Endothelial cell of umbilical vein (primary cell): ENCODE measurements at regions not wholly inside any gene's neighbourhood (a gene's known extent, or its start where the extent isn't known, plus 50 kb on each side); places are given as distances from the start of the nearest gene placed in this dataset.

ENCODE experiments used
- POLR2A ChIP-seq: IDR thresholded peaks from 2 replicates; pipeline ENCODE4 v1.6.1; 2012; ENCODE audit warnings: low read depth, mild to moderate bottlenecking, control low read depth, low read length
- POLR2AphosphoS5 ChIP-seq: IDR thresholded peaks from 2 replicates; pipeline ENCODE4 v1.6.1; 2012; ENCODE audit warnings: low read depth, mild to moderate bottlenecking, control low read depth, low read length, moderate library complexity; ENCODE audit not compliant: insufficient read depth
- TF ChIP-seq, protein P1 (sequence below), 2 donors: IDR thresholded peaks; 1 replicate in 1 of 2; 2 replicates in 1 of 2; pipeline ENCODE4 v1.5.1; 2011; ENCODE audit warnings: low read length in 2 of 2, mild to moderate bottlenecking in 2 of 2, moderate library complexity in 2 of 2, control low read depth in 1 of 2, inconsistent platforms in 1 of 2, low read depth in 1 of 2; ENCODE audit not compliant: insufficient read depth in 1 of 2; ENCODE audit errors: extremely low read depth in 1 of 2

DNA sequence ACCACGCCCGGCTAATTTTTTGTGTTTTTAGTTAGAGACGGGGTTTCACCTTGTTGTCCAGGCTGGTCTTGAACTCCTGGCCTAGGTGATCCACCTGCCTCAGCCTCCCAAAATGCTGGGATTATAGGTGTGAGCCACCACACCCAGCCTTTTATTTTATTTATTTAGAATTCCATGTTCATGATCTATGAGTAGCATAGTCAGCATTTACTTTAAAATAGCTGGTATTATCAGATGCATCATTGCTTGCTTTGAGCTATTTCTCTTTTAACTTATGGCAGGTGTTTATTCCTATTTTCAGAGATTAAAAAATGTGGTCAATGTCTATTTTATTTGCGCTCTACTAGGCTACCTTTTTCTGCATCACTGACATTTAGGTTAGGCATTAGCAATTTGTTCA is 152.0 kb downstream of the UTRN start:
- TF ChIP-seq, protein P1, sequence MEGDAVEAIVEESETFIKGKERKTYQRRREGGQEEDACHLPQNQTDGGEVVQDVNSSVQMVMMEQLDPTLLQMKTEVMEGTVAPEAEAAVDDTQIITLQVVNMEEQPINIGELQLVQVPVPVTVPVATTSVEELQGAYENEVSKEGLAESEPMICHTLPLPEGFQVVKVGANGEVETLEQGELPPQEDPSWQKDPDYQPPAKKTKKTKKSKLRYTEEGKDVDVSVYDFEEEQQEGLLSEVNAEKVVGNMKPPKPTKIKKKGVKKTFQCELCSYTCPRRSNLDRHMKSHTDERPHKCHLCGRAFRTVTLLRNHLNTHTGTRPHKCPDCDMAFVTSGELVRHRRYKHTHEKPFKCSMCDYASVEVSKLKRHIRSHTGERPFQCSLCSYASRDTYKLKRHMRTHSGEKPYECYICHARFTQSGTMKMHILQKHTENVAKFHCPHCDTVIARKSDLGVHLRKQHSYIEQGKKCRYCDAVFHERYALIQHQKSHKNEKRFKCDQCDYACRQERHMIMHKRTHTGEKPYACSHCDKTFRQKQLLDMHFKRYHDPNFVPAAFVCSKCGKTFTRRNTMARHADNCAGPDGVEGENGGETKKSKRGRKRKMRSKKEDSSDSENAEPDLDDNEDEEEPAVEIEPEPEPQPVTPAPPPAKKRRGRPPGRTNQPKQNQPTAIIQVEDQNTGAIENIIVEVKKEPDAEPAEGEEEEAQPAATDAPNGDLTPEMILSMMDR (IDR thresholded peaks at IDR 0.05; ENCODE audit: extremely low read depth in 1 of 2, insufficient read depth in 1 of 2, low read depth in 1 of 2, low read length in 2 of 2) = no peak
- no peak for TF ChIP-seq POLR2AphosphoS5
- TF ChIP-seq POLR2A = no peak
